Stomach (tissue), 4 donors: ENCODE measurements at regions not wholly inside any gene's neighbourhood (a gene's known extent, or its start where the extent isn't known, plus 50 kb on each side); places are given as distances from the start of the nearest gene placed in this dataset.

Experiments used
- POLR2A ChIP-seq, 4 donors: fragments of 450-650 bp; IDR thresholded peaks; one replicate each; pipeline ENCODE4 v1.6.1; 2016; ENCODE audit warnings: antibody characterized with exemption in 4 of 4, control low read depth in 2 of 4, mild to moderate bottlenecking in 1 of 4, moderate library complexity in 1 of 4
- POLR2AphosphoS5 ChIP-seq, 3 donors: sonication (generic); formaldehyde crosslinking; IDR thresholded peaks; one replicate each; pipeline ENCODE4 v1.6.1; 2016; ENCODE audit warnings: antibody characterized with exemption in 3 of 3
- TF ChIP-seq, protein P1 (sequence below), 7 experiments: fragments of 450-650 bp in 4 of 7; fragments of 200-600 bp in 3 of 7; sonication (generic) in 3 of 7; IDR thresholded peaks; one replicate each; pipeline ENCODE4 v1.5.1; 2016 to 2019; ENCODE audit warnings: antibody characterized with exemption in 7 of 7, control low read depth in 2 of 7, mild to moderate bottlenecking in 1 of 7

DNA sequence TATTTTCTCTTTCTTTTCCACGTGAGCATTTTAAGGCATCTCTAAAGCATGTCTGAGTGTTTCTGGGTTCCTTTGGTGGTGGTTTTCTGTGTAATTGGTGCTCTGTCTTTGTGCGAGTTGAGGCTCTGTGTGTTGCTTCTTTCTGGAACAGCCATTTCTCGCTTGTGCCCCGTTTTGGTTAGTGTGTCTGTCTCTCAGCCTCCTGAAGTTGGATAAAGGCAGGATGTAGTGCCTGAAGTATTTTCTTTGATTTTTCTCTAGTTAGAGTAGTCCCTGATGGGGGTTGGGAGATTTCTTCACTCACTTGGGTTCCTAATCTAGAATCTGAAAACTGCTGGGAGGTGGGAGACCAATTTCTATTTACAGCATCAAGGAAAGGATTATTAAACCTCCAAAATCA lies 129.7 kb upstream of the TMEM161B start:
- TF ChIP-seq, protein P1, sequence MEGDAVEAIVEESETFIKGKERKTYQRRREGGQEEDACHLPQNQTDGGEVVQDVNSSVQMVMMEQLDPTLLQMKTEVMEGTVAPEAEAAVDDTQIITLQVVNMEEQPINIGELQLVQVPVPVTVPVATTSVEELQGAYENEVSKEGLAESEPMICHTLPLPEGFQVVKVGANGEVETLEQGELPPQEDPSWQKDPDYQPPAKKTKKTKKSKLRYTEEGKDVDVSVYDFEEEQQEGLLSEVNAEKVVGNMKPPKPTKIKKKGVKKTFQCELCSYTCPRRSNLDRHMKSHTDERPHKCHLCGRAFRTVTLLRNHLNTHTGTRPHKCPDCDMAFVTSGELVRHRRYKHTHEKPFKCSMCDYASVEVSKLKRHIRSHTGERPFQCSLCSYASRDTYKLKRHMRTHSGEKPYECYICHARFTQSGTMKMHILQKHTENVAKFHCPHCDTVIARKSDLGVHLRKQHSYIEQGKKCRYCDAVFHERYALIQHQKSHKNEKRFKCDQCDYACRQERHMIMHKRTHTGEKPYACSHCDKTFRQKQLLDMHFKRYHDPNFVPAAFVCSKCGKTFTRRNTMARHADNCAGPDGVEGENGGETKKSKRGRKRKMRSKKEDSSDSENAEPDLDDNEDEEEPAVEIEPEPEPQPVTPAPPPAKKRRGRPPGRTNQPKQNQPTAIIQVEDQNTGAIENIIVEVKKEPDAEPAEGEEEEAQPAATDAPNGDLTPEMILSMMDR (IDR thresholded peaks at IDR 0.05): no peak
- no peak for TF ChIP-seq POLR2A (IDR thresholded peaks at IDR 0.05)
- no peak for TF ChIP-seq POLR2AphosphoS5 (IDR thresholded peaks at IDR 0.05)
